HG02981 (cell line): ENCODE measurements at regions not wholly inside any gene's neighbourhood (a gene's known extent, or its start where the extent isn't known, plus 50 kb on each side); places are given as distances from the start of the nearest gene placed in this dataset.

Source experiments
- ATAC-seq: cut with Tn5 transposase; IDR thresholded peaks from one replicate; pipeline ENCODE4 v1.9.1; 2021; ENCODE audit warnings: mild to moderate bottlenecking, moderate library complexity; ENCODE audit not compliant: unreplicated experiment

GRCh38 chr1:208923946-208924720, 659.4 kb upstream of the CAMK1G start:
- ATAC-seq, result no peak

GRCh38 chr1:208924928-208925327, 658.6 kb upstream of the CAMK1G start:
- no peak for ATAC-seq

GRCh38 chr1:208928349-208929010, 655.0 kb upstream of the CAMK1G start:
- no peak for ATAC-seq

GRCh38 chr1:208929575-208929974, 653.9 kb upstream of the CAMK1G start:
- ATAC-seq, result no peak

- ATAC-seq, result no peak
Observed at GRCh38 chr1:208931936-208932335, 651.6 kb upstream of the CAMK1G start.

GRCh38 chr1:208933984-208934525, 649.5 kb upstream of the CAMK1G start:
- ATAC-seq, result no peak

GRCh38 chr1:208934933-208935332, 648.6 kb upstream of the CAMK1G start:
- ATAC-seq, result no peak

- ATAC-seq, result no peak
Observed at GRCh38 chr1:208935517-208936187, 647.9 kb upstream of the CAMK1G start.

GRCh38 chr1:208939537-208940085, 643.9 kb upstream of the CAMK1G start:
- ATAC-seq, result no peak

- no peak for ATAC-seq
Observed at GRCh38 chr1:208942394-208943130, 641.0 kb upstream of the CAMK1G start.

- no peak for ATAC-seq
Observed at GRCh38 chr1:208943291-208943690, 640.2 kb upstream of the CAMK1G start.

- ATAC-seq, result no peak
Observed at GRCh38 chr1:208944981-208945451, 638.5 kb upstream of the CAMK1G start.

GRCh38 chr1:208950206-208950605, 633.3 kb upstream of the CAMK1G start:
- ATAC-seq, result no peak

- ATAC-seq, result no peak
Observed at GRCh38 chr1:208951026-208951525, 632.4 kb upstream of the CAMK1G start.

- no peak for ATAC-seq
Observed at GRCh38 chr1:208951908-208952307, 631.6 kb upstream of the CAMK1G start.

GRCh38 chr1:208962867-208963266, 620.6 kb upstream of the CAMK1G start:
- no peak for ATAC-seq

GRCh38 chr1:208965351-208965750, 618.2 kb upstream of the CAMK1G start:
- no peak for ATAC-seq

GRCh38 chr1:208967334-208967733, 616.2 kb upstream of the CAMK1G start:
- no peak for ATAC-seq

- ATAC-seq, result no peak
Observed at GRCh38 chr1:208974717-208975116, 608.8 kb upstream of the CAMK1G start.

GRCh38 chr1:208975456-208975855, 608.1 kb upstream of the CAMK1G start:
- no peak for ATAC-seq
